H1 (cell line): ENCODE measurements at regions not wholly inside any gene's neighbourhood (a gene's known extent, or its start where the extent isn't known, plus 50 kb on each side); places are given as distances from the start of the nearest gene placed in this dataset.

Experiments used
- CTCF ChIA-PET: fragments of 300-600 bp; sonication (Branson Sonifier 250); formaldehyde crosslinking; loops from one replicate; lab custom pipeline; 2021; ENCODE audit not compliant: partially characterized antibody; lab: Charles Lee
- POLR2A ChIA-PET: fragments of 300-600 bp; sonication (Branson Sonifier 250); formaldehyde crosslinking; loops from one replicate; lab custom pipeline; 2021; ENCODE audit warnings: inconsistent platforms; ENCODE audit not compliant: partially characterized antibody; lab: Charles Lee
- DNase-seq, 2 experiments: peaks; one replicate each; pipeline versions ENCODE4 v3.0.0 to v3.0.0-alpha.2; 2010 to 2022; ENCODE audit warnings: low spot score in 2 of 2, low read depth in 1 of 2, mixed read lengths in 1 of 2
- FAIRE-seq: peaks from 2 replicates; lab custom pipeline; 2011; peaks lifted over from hg19 to GRCh38; lab: Jason Lieb, UNC
- H2AFZ ChIP-seq: 2 replicates; pipeline ENCODE4 v1.8.1; 2012; ENCODE audit warnings: low read length, inconsistent platforms
- H2AK5ac ChIP-seq: 2 replicates; pipeline ENCODE4 v1.6.1; 2013; ENCODE audit warnings: low read depth, low read length
- H2BK120ac ChIP-seq: replicated peaks from 2 replicates; pipeline ENCODE3; 2013; ENCODE audit warnings: low read depth, low read length, inconsistent platforms
- H2BK12ac ChIP-seq: 2 replicates; pipeline ENCODE4 v1.6.1; 2013; ENCODE audit warnings: low read depth, low read length
- H2BK15ac ChIP-seq: 2 replicates; pipeline ENCODE4 v1.6.1; 2013; ENCODE audit warnings: low read length
- H2BK20ac ChIP-seq: 2 replicates; pipeline ENCODE4 v1.6.1; 2013; ENCODE audit warnings: low read length
- H2BK5ac ChIP-seq: 2 replicates; pipeline ENCODE4 v1.6.1; 2013; ENCODE audit warnings: low read depth, low read length
- H3K14ac ChIP-seq: 2 replicates; pipeline ENCODE4 v1.6.1; 2013; ENCODE audit warnings: inconsistent platforms; ENCODE audit not compliant: insufficient read length
- H3K18ac ChIP-seq: 2 replicates; pipeline ENCODE4 v1.6.1; 2013; ENCODE audit warnings: low read length; ENCODE audit errors: extremely low read depth
- H3K23ac ChIP-seq: 2 replicates; pipeline ENCODE4 v1.6.1; 2013; ENCODE audit warnings: inconsistent platforms; ENCODE audit not compliant: insufficient read length
- H3K23me2 ChIP-seq: 2 replicates; pipeline ENCODE4 v1.6.1; 2013; ENCODE audit warnings: low read depth, low read length
- H3K27ac ChIP-seq: 2 replicates; pipeline ENCODE4 v1.6.1; 2011; ENCODE audit warnings: low read depth, low read length, inconsistent platforms
- H3K27me3 ChIP-seq, 4 experiments: replicated peaks in 1 of 4; 1 replicate in 1 of 4; 2 replicates in 3 of 4; pipeline versions ENCODE4 v1.6.1 to v1.8.1; 2011 to 2013; ENCODE audit warnings: low read length in 3 of 4, mild to moderate bottlenecking in 3 of 4, inconsistent platforms in 2 of 4, mixed read lengths in 2 of 4, moderate library complexity in 1 of 4; ENCODE audit not compliant: control insufficient read depth in 3 of 4, insufficient read depth in 3 of 4; ENCODE audit errors: extremely low read depth in 1 of 4
- H3K36me3 ChIP-seq, 4 experiments: 2 replicates each; pipeline versions ENCODE4 v1.6.1 to v1.8.1; 2011 to 2013; ENCODE audit warnings: mild to moderate bottlenecking in 4 of 4, low read length in 3 of 4, moderate library complexity in 2 of 4, control low read depth in 1 of 4, inconsistent platforms in 1 of 4; ENCODE audit not compliant: insufficient read depth in 4 of 4, control insufficient read depth in 2 of 4
- H3K4ac ChIP-seq: replicated peaks from 2 replicates; pipeline ENCODE3; 2013; ENCODE audit warnings: low read length, low read depth, mixed read lengths, inconsistent platforms; ENCODE audit not compliant: insufficient read length
- H3K4me1 ChIP-seq, 4 experiments: replicated peaks in 1 of 4; 1 replicate in 1 of 4; 2 replicates in 3 of 4; pipeline versions ENCODE4 v1.6.1 to v1.8.1; 2011 to 2013; ENCODE audit warnings: low read length in 3 of 4, inconsistent platforms in 2 of 4, mixed read lengths in 1 of 4; ENCODE audit not compliant: insufficient read depth in 4 of 4, control insufficient read depth in 3 of 4
- H3K4me2 ChIP-seq, 2 experiments: 2 replicates each; pipeline versions ENCODE4 v1.6.1 to v1.8.1; 2011 to 2013; ENCODE audit warnings: low read depth in 2 of 2, low read length in 2 of 2, control low read depth in 1 of 2, inconsistent platforms in 1 of 2, mild to moderate bottlenecking in 1 of 2; ENCODE audit not compliant: insufficient read depth in 1 of 2
- H3K4me3 ChIP-seq, 4 experiments: fragments of 200-600, 300-600 bp in 1 of 4; sonication (generic), shearing (Covaris generic), sonication (Bioruptor Twin) in 1 of 4; 2 replicates each; pipeline versions ENCODE4 v1.5.1 to v1.8.1; 2011 to 2016; ENCODE audit warnings: low read length in 4 of 4, low read depth in 3 of 4, control low read depth in 2 of 4, inconsistent platforms in 2 of 4, mild to moderate bottlenecking in 2 of 4, mixed read lengths in 1 of 4, moderate library complexity in 1 of 4; ENCODE audit not compliant: insufficient read depth in 2 of 4; ENCODE audit errors: extremely low read depth in 1 of 4
- H3K56ac ChIP-seq: replicated peaks from 2 replicates; pipeline ENCODE3; 2013; ENCODE audit warnings: low read depth, mild to moderate bottlenecking, mixed read lengths, low read length, inconsistent platforms; ENCODE audit not compliant: insufficient read length
- H3K79me1 ChIP-seq: 2 replicates; pipeline ENCODE4 v1.6.1; 2013; ENCODE audit warnings: low read depth, low read length, control low read depth
- H3K79me2 ChIP-seq, 2 experiments: 2 replicates each; pipeline versions ENCODE4 v1.6.1 to v1.8.1; 2012 to 2013; ENCODE audit warnings: low read length in 2 of 2, mild to moderate bottlenecking in 2 of 2, inconsistent platforms in 1 of 2; ENCODE audit not compliant: insufficient read depth in 2 of 2, control insufficient read depth in 1 of 2
- H3K9ac ChIP-seq, 4 experiments: replicated peaks in 1 of 4; 1 replicate in 1 of 4; 2 replicates in 3 of 4; pipeline versions ENCODE4 v1.6.1 to v1.8.1; 2011 to 2013; ENCODE audit warnings: low read depth in 3 of 4, low read length in 3 of 4, control low read depth in 2 of 4, mild to moderate bottlenecking in 2 of 4, moderate library complexity in 2 of 4, inconsistent platforms in 1 of 4; ENCODE audit errors: extremely low read depth in 1 of 4
- H3K9me3 ChIP-seq, 2 experiments: 2 replicates each; pipeline versions ENCODE4 v1.6.1 to v1.8.1; 2012 to 2013; ENCODE audit warnings: mild to moderate bottlenecking in 2 of 2, moderate library complexity in 2 of 2, control low read depth in 1 of 2, inconsistent platforms in 1 of 2, low read depth in 1 of 2, low read length in 1 of 2, mixed read lengths in 1 of 2; ENCODE audit not compliant: insufficient read depth in 2 of 2
- H4K20me1 ChIP-seq, 2 experiments: replicated peaks in 1 of 2; 2 replicates each; pipeline versions ENCODE3 to v1.8.1; 2011 to 2013; ENCODE audit warnings: inconsistent platforms in 2 of 2, low read length in 2 of 2, mild to moderate bottlenecking in 1 of 2; ENCODE audit not compliant: insufficient read depth in 2 of 2, control insufficient read depth in 1 of 2
- H4K5ac ChIP-seq: 2 replicates; pipeline ENCODE4 v1.6.1; 2013; ENCODE audit warnings: low read length, low read depth, mixed read lengths, inconsistent platforms; ENCODE audit not compliant: insufficient read length
- H4K8ac ChIP-seq: 2 replicates; pipeline ENCODE4 v1.8.0; 2013; ENCODE audit warnings: mild to moderate bottlenecking, moderate library complexity, low read length, inconsistent platforms; ENCODE audit not compliant: insufficient read depth; ENCODE audit errors: extremely low read depth
- H4K91ac ChIP-seq: replicated peaks from 2 replicates; pipeline ENCODE3; 2013; ENCODE audit warnings: low read length, mixed read lengths, inconsistent platforms; ENCODE audit not compliant: insufficient read length
- CBX5 ChIP-seq: fragments of 300-800, 300-1000 bp; sonication (generic); IDR thresholded peaks from 2 replicates; pipeline ENCODE4 v1.7.1; 2016; ENCODE audit warnings: antibody characterized with exemption, low read length, low read depth
- NRF1 ChIP-seq: IDR thresholded peaks from 2 replicates; pipeline ENCODE4 v1.6.1; 2011; ENCODE audit warnings: mild to moderate bottlenecking, low read depth, low read length, improper control_type of control experiment
- RAD21 ChIP-seq, 2 experiments: IDR thresholded peaks in 1 of 2; conservative IDR thresholded peaks in 1 of 2; 2 replicates each; pipeline ENCODE4 v1.6.1; 2011; ENCODE audit warnings: low read depth in 2 of 2, low read length in 2 of 2, improper control_type of control experiment in 1 of 2, inconsistent platforms in 1 of 2, mild to moderate bottlenecking in 1 of 2, moderate library complexity in 1 of 2
- RXRA ChIP-seq: IDR thresholded peaks from 2 replicates; pipeline ENCODE4 v1.6.1; 2011; ENCODE audit warnings: low read depth, mild to moderate bottlenecking, low read length, moderate library complexity; ENCODE audit not compliant: insufficient read depth
- SRF ChIP-seq: IDR thresholded peaks from 2 replicates; pipeline ENCODE4 v1.6.1; 2011; ENCODE audit warnings: mild to moderate bottlenecking, low read depth, low read length, moderate library complexity
- TEAD4 ChIP-seq: IDR thresholded peaks from 2 replicates; pipeline ENCODE4 v1.6.1; 2012; ENCODE audit warnings: low read depth, low read length, inconsistent platforms, mixed read lengths
- WGBS, 2 experiments: shearing (Covaris generic) in 1 of 2; methylation state at CpG; one replicate each; pipeline versions ENCODE4 v1.1.6 to v1.1.7; 2013 to 2015; ENCODE audit warnings: low lambda C conversion rate in 2 of 2, mixed read lengths in 2 of 2, inconsistent platforms in 1 of 2, low coverage in 1 of 2, missing lambda C conversion rate in 1 of 2; ENCODE audit not compliant: insufficient replicate concordance in 2 of 2, insufficient coverage in 1 of 2, insufficient read length in 1 of 2; ENCODE audit errors: extremely low coverage in 1 of 2, missing lambda C conversion rate in 1 of 2; 5-methylcytosine and 5-hydroxymethylcytosine counted together

GRCh38 chr16:5325932-5326331 is 228.3 kb upstream of the EEF2KMT start:
- FAIRE-seq, result no peak
- TF ChIP-seq NRF1 (no peak), TEAD4 (no peak), CBX5 (no peak), SRF (no peak), RAD21 (IDR thresholded peaks at IDR 0.05 in 1 of 2, conservative IDR thresholded peaks at IDR 0.05 in 1 of 2; ENCODE audit: low read depth in 2 of 2, low read length in 2 of 2) (no peak), RXRA (no peak)

More at GRCh38 chr16:5325932-5326331, 228.3 kb upstream of the EEF2KMT start:
- no peak overlapping the region for H3K4ac ChIP-seq
- no peaks in the 10 kb centered on the region for H3K36me3 ChIP-seq
- H3K27me3 ChIP-seq, result peaks cover 0 to 1% (median 0%) of the 10 kb centered on the region in 4 experiments; a peak in 2 of 7 replicates
- H2BK15ac ChIP-seq, result no peak overlapping the region
- no peak overlapping the region for H3K14ac ChIP-seq
- H3K79me2 ChIP-seq, result no peaks in the 10 kb centered on the region
- H3K4me3 ChIP-seq, result no peak overlapping the region
- no peaks in the 10 kb centered on the region for H4K20me1 ChIP-seq
- no peak overlapping the region for H2BK5ac ChIP-seq
- no peak overlapping the region for H3K23ac ChIP-seq
- H3K18ac ChIP-seq, result no peak overlapping the region
- no peak overlapping the region for H2BK12ac ChIP-seq
- no peak for DNase-seq
- no peak overlapping the region for H3K56ac ChIP-seq
- H3K9ac ChIP-seq, result no peak overlapping the region
- 70% methylated on average over 4 of the region's 4 CpGs; no CpG with 5 or more reads in 1 of the 2 experiments for WGBS, 2 experiments
- no peak overlapping the region for H4K91ac ChIP-seq
- H3K23me2 ChIP-seq, result no peaks in the 10 kb centered on the region; the same call in 1 of the 2 replicates
- H2AFZ ChIP-seq, result no peak overlapping the region
- H2BK120ac ChIP-seq, result no peak overlapping the region
- POLR2A ChIA-PET, result interaction anchor here (1.5 kb wide), 1 partner anchor 12 kb away, joined by 3 read pairs; no protein-coding TSS in a partner anchor
- no peak overlapping the region for H2AK5ac ChIP-seq
- no peak overlapping the region for H4K5ac ChIP-seq
- peaks cover 3 to 4% of the 10 kb centered on the region in 2 experiments; a peak in 1 of 4 replicates for H3K9me3 ChIP-seq
- H3K4me1 ChIP-seq, result peaks cover 8 to 17% (median 14%) of the 10 kb centered on the region in 4 experiments
- H3K79me1 ChIP-seq, result no peaks in the 10 kb centered on the region
- CTCF ChIA-PET, result interaction anchor here (0.6 to 1.2 kb wide), 3 partner anchors 39 to 1920 kb away, joined by 3 to 6 read pairs (median 4); no protein-coding TSS in a partner anchor
- H2BK20ac ChIP-seq, result no peak overlapping the region
- no peak overlapping the region for H3K27ac ChIP-seq
- H3K4me2 ChIP-seq, result no peak overlapping the region
- no peak overlapping the region for H4K8ac ChIP-seq
